ENCODE measurements at regions not wholly inside any gene's neighbourhood (a gene's known extent, or its start where the extent isn't known, plus 50 kb on each side); places are given as distances from the start of the nearest gene placed in this dataset.

DNA sequence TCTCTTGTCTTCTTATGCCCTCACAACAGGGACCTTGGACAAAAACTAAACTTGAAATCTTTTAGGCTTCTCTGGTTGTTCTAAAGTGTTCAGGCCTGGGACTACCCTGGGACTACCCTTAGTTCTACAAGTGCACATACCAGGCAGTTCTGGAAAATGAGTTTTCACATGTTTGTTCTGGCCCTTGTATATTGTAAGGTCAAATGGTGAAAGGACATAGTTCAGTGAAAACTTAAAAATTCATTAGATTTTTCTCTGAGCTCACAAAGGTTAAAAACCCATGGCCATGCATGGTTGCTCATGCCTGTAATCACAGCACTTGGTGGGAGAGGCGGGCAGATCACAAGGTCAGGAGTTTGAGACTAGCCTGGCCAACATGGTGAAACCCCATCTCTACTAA lies 875.5 kb upstream of the FAM98A start:
- TF ChIP-seq, protein P1, sequence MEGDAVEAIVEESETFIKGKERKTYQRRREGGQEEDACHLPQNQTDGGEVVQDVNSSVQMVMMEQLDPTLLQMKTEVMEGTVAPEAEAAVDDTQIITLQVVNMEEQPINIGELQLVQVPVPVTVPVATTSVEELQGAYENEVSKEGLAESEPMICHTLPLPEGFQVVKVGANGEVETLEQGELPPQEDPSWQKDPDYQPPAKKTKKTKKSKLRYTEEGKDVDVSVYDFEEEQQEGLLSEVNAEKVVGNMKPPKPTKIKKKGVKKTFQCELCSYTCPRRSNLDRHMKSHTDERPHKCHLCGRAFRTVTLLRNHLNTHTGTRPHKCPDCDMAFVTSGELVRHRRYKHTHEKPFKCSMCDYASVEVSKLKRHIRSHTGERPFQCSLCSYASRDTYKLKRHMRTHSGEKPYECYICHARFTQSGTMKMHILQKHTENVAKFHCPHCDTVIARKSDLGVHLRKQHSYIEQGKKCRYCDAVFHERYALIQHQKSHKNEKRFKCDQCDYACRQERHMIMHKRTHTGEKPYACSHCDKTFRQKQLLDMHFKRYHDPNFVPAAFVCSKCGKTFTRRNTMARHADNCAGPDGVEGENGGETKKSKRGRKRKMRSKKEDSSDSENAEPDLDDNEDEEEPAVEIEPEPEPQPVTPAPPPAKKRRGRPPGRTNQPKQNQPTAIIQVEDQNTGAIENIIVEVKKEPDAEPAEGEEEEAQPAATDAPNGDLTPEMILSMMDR (IDR thresholded peaks at IDR 0.05; ENCODE audit: insufficient read depth, low read length, poor library complexity, severe bottlenecking), result no peak
- TF ChIP-seq EZH2phosphoT487 (conservative IDR thresholded peaks at IDR 0.05; ENCODE audit: low read length), result no peak

All from SU-DHL-6 (cell line).